Inflammatory macrophage treated with lipopolysaccharide for 4 hours (primary cell): ENCODE measurements at regions not wholly inside any gene's neighbourhood (a gene's known extent, or its start where the extent isn't known, plus 50 kb on each side); places are given as distances from the start of the nearest gene placed in this dataset.

Source experiments
- DNase-seq: peaks from one replicate; pipeline ENCODE4 v3.0.0-alpha.2; 2020

- DNase-seq, result peak; percentile 10
Observed at GRCh38 chr1:165073185-165074007, 283.1 kb downstream of the LMX1A start.

- DNase-seq, result no peak
Observed at GRCh38 chr1:165070675-165071074, 285.8 kb downstream of the LMX1A start.

GRCh38 chr1:165069829-165070228 lies 286.7 kb downstream of the LMX1A start:
- DNase-seq, result no peak

GRCh38 chr1:165068741-165069140 lies 287.8 kb downstream of the LMX1A start:
- DNase-seq, result no peak

- DNase-seq, result no peak
Observed at GRCh38 chr1:165067829-165068228, 288.7 kb downstream of the LMX1A start.

- no peak for DNase-seq
Observed at GRCh38 chr1:165063181-165063965, 293.1 kb downstream of the LMX1A start.

- DNase-seq, result no peak
Observed at GRCh38 chr1:165062346-165062745, 294.2 kb downstream of the LMX1A start.

GRCh38 chr1:165060285-165060793 lies 296.2 kb downstream of the LMX1A start:
- no peak for DNase-seq

- DNase-seq, result no peak
Observed at GRCh38 chr1:165057956-165058355, 298.6 kb downstream of the LMX1A start.

- no peak for DNase-seq
Observed at GRCh38 chr1:165056914-165057313, 299.6 kb downstream of the LMX1A start.

GRCh38 chr1:165055581-165055980 lies 300.9 kb downstream of the LMX1A start:
- no peak for DNase-seq

GRCh38 chr1:165054627-165055026 lies 301.9 kb downstream of the LMX1A start:
- DNase-seq, result no peak

GRCh38 chr1:165053351-165053750 lies 303.2 kb downstream of the LMX1A start:
- no peak for DNase-seq

GRCh38 chr1:165052936-165053335 lies 303.6 kb downstream of the LMX1A start:
- DNase-seq, result no peak

GRCh38 chr1:165052431-165052830 lies 304.1 kb downstream of the LMX1A start:
- DNase-seq, result no peak

- no peak for DNase-seq
Observed at GRCh38 chr1:165050246-165050645, 306.3 kb downstream of the LMX1A start.

GRCh38 chr1:165047994-165048393 lies 308.5 kb downstream of the LMX1A start:
- DNase-seq, result no peak

GRCh38 chr1:165045902-165046301 lies 310.6 kb downstream of the LMX1A start:
- no peak for DNase-seq

- no peak for DNase-seq
Observed at GRCh38 chr1:165040641-165041040, 315.9 kb downstream of the LMX1A start.

- DNase-seq, result no peak
Observed at GRCh38 chr1:165039996-165040395, 316.5 kb downstream of the LMX1A start.

GRCh38 chr1:165036403-165036802 lies 320.1 kb downstream of the LMX1A start:
- no peak for DNase-seq

- DNase-seq, result no peak
Observed at GRCh38 chr1:165034136-165034809, 322.2 kb downstream of the LMX1A start.

- no peak for DNase-seq
Observed at GRCh38 chr1:165031001-165031400, 325.5 kb downstream of the LMX1A start.
